Adrenal gland (tissue), 5 donors: ENCODE measurements at regions not wholly inside any gene's neighbourhood (a gene's known extent, or its start where the extent isn't known, plus 50 kb on each side); places are given as distances from the start of the nearest gene placed in this dataset.

Experiments used
- POLR2A ChIP-seq, 2 donors: fragments of 450-650 bp; IDR thresholded peaks; one replicate each; pipeline ENCODE4 v1.6.1; 2017; ENCODE audit warnings: antibody characterized with exemption in 2 of 2, mild to moderate bottlenecking in 2 of 2, moderate library complexity in 1 of 2
- TF ChIP-seq, protein P1 (sequence below), 6 experiments: fragments of 450-650 bp in 4 of 6; fragments of 200-600 bp in 2 of 6; sonication (generic) in 1 of 6; IDR thresholded peaks; 1 replicate in 5 of 6; 2 replicates in 1 of 6; pipeline versions ENCODE4 v1.5.1 to v1.8.0; 2016 to 2021; ENCODE audit warnings: antibody characterized with exemption in 6 of 6, mild to moderate bottlenecking in 2 of 6, moderate library complexity in 1 of 6
- donor health status: DM: no; HTN: no; CAD: no.

DNA sequence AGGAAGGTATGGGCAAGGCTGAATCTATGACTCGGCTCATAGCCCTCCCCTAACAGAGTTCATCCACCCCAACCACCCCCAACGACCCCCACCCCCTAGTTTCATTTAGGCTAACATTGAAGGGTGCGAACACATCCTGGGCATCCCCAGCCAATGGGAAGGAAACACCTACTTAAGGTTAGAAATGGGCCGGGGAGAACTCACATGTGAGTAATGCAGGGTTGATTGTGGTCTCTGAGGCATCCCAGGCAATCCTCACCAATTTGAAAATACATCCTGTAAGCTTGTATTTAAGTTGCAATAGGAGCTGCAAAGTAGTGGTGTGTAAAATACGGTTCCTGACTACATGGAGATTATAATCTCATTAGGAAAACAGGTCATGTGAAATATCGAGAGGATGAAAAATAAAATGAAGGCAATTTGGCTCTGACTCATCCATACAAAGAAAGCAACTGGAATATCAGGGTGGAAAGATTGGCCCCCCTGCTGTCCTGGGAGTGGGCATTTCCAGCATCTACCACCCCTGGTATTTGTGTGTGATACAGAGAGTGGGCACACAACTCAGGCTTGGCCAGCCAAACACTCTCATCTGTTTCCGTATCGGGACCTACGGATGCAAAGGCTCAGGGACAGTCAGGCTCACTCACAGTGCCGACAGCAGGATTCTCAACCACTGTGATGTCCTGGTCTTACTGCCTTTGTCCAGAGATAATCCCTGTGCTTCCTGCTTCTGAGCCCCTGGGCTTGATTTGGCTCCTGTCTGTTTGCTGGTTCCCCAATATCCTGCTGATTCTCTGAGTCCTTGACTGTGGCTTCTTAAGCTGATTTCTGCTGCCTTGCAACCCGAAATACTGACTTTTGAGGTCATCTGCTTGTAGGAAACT lies 90.0 kb upstream of the NCKAP5 start:
- TF ChIP-seq, protein P1, sequence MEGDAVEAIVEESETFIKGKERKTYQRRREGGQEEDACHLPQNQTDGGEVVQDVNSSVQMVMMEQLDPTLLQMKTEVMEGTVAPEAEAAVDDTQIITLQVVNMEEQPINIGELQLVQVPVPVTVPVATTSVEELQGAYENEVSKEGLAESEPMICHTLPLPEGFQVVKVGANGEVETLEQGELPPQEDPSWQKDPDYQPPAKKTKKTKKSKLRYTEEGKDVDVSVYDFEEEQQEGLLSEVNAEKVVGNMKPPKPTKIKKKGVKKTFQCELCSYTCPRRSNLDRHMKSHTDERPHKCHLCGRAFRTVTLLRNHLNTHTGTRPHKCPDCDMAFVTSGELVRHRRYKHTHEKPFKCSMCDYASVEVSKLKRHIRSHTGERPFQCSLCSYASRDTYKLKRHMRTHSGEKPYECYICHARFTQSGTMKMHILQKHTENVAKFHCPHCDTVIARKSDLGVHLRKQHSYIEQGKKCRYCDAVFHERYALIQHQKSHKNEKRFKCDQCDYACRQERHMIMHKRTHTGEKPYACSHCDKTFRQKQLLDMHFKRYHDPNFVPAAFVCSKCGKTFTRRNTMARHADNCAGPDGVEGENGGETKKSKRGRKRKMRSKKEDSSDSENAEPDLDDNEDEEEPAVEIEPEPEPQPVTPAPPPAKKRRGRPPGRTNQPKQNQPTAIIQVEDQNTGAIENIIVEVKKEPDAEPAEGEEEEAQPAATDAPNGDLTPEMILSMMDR (IDR thresholded peaks at IDR 0.05): no peak
- TF ChIP-seq POLR2A (IDR thresholded peaks at IDR 0.05): no peak
